Loucy (cell line): ENCODE measurements at regions not wholly inside any gene's neighbourhood (a gene's known extent, or its start where the extent isn't known, plus 50 kb on each side); places are given as distances from the start of the nearest gene placed in this dataset.

ENCODE experiments used
- EZH2phosphoT487 ChIP-seq: fragments of 200-600 bp; IDR thresholded peaks from 2 replicates; pipeline ENCODE4 v1.6.1; 2018; ENCODE audit warnings: antibody characterized with exemption, mild to moderate bottlenecking, moderate library complexity, borderline replicate concordance
- TF ChIP-seq, protein P1 (sequence below): fragments of 200-600 bp; sonication (generic); conservative IDR thresholded peaks from 2 replicates; pipeline ENCODE4 v1.5.1; 2014; ENCODE audit warnings: mild to moderate bottlenecking, antibody characterized with exemption, low read length

- TF ChIP-seq, protein P1, sequence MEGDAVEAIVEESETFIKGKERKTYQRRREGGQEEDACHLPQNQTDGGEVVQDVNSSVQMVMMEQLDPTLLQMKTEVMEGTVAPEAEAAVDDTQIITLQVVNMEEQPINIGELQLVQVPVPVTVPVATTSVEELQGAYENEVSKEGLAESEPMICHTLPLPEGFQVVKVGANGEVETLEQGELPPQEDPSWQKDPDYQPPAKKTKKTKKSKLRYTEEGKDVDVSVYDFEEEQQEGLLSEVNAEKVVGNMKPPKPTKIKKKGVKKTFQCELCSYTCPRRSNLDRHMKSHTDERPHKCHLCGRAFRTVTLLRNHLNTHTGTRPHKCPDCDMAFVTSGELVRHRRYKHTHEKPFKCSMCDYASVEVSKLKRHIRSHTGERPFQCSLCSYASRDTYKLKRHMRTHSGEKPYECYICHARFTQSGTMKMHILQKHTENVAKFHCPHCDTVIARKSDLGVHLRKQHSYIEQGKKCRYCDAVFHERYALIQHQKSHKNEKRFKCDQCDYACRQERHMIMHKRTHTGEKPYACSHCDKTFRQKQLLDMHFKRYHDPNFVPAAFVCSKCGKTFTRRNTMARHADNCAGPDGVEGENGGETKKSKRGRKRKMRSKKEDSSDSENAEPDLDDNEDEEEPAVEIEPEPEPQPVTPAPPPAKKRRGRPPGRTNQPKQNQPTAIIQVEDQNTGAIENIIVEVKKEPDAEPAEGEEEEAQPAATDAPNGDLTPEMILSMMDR = no peak
- no peak for TF ChIP-seq EZH2phosphoT487
These were observed 632.9 kb upstream of the C16orf82 start for GRCh38 chr16:26433807-26434206.
